Stimulated activated naive CD4-positive, alpha-beta T cell (primary cell): ENCODE measurements at regions not wholly inside any gene's neighbourhood (a gene's known extent, or its start where the extent isn't known, plus 50 kb on each side); places are given as distances from the start of the nearest gene placed in this dataset.

Experiments
- DNase-seq, 6 experiments: peaks; one replicate each; lab custom pipeline; 2025; lab: John Stamatoyannopoulos, UW

- no peak for DNase-seq
Observed at GRCh38 chr18:71001597-71001996, 712.8 kb downstream of the SOCS6 start.

GRCh38 chr18:70998490-70998889, 709.6 kb downstream of the SOCS6 start:
- no peak for DNase-seq

- no peak for DNase-seq
Observed at GRCh38 chr18:70994116-70994515, 705.3 kb downstream of the SOCS6 start.

GRCh38 chr18:70991577-70991976, 702.7 kb downstream of the SOCS6 start:
- DNase-seq = no peak

- DNase-seq = no peak
Observed at GRCh38 chr18:70985948-70986347, 697.1 kb downstream of the SOCS6 start.

- no peak for DNase-seq
Observed at GRCh38 chr18:70982292-70982691, 693.4 kb downstream of the SOCS6 start.

- DNase-seq = no peak
Observed at GRCh38 chr18:70981400-70982140, 692.7 kb downstream of the SOCS6 start.

GRCh38 chr18:70973626-70974025, 684.8 kb downstream of the SOCS6 start:
- no peak for DNase-seq

- DNase-seq = no peak
Observed at GRCh38 chr18:70966419-70966818, 677.6 kb downstream of the SOCS6 start.

GRCh38 chr18:70961939-70962338, 673.1 kb downstream of the SOCS6 start:
- no peak for DNase-seq

- DNase-seq = no peak
Observed at GRCh38 chr18:70956554-70956953, 667.7 kb downstream of the SOCS6 start.

- DNase-seq = no peak
Observed at GRCh38 chr18:70936160-70936559, 647.3 kb downstream of the SOCS6 start.

GRCh38 chr18:70931942-70932814, 643.3 kb downstream of the SOCS6 start:
- DNase-seq = peak in 3 of 6 experiments; percentile 1 to 26 (median 24)

GRCh38 chr18:70920840-70921374, 632.1 kb downstream of the SOCS6 start:
- no peak for DNase-seq

GRCh38 chr18:70907673-70908072, 618.8 kb downstream of the SOCS6 start:
- DNase-seq = no peak

GRCh38 chr18:70892381-70892780, 603.5 kb downstream of the SOCS6 start:
- no peak for DNase-seq

- DNase-seq = no peak
Observed at GRCh38 chr18:70870292-70870691, 581.4 kb downstream of the SOCS6 start.

GRCh38 chr18:70848329-70848728, 559.5 kb downstream of the SOCS6 start:
- no peak for DNase-seq

- no peak for DNase-seq
Observed at GRCh38 chr18:70840649-70841048, 551.8 kb downstream of the SOCS6 start.

GRCh38 chr18:70827632-70828031, 538.8 kb downstream of the SOCS6 start:
- no peak for DNase-seq

GRCh38 chr18:70826571-70826970, 537.7 kb downstream of the SOCS6 start:
- DNase-seq = no peak

- DNase-seq = no peak
Observed at GRCh38 chr18:70822691-70823090, 533.8 kb downstream of the SOCS6 start.

- DNase-seq = no peak
Observed at GRCh38 chr18:70822117-70822516, 533.3 kb downstream of the SOCS6 start.
